ENCODE measurements at regions not wholly inside any gene's neighbourhood (a gene's known extent, or its start where the extent isn't known, plus 50 kb on each side); places are given as distances from the start of the nearest gene placed in this dataset.

GRCh38 chr9:78839252-78839651 is 542.3 kb downstream of the PSAT1 start:
- intact Hi-C loops (cut with DNase I; ENCODE audit: low total_unique reads) (no loop called here), in situ Hi-C loops (cut with MboI; ENCODE audit: low sequenced_read_pairs in 4 of 4) (no loop called here)
- no peak for TF ChIP-seq CTCF (IDR thresholded peaks at IDR 0.05 in 4 of 5, conservative IDR thresholded peaks at IDR 0.05 in 1 of 5)
- no peak for TF ChIP-seq POLR2A (IDR thresholded peaks at IDR 0.05)
- Histone ChIP-seq H3K4me1 (no peaks in the 10 kb centered on the region), H3K27me3 (no peaks in the 10 kb centered on the region), H3K36me3 (no peaks in the 10 kb centered on the region), H3K4me3 (no peak overlapping the region), H3K9me3 (no peaks in the 10 kb centered on the region), H3K27ac (no peak overlapping the region)
- ATAC-seq (no peak), DNase-seq (no peak)

- Histone ChIP-seq H3K27ac (no peak overlapping the region), H3K36me3 (no peaks in the 10 kb centered on the region), H3K4me3 (no peak overlapping the region), H3K9me3 (no peaks in the 10 kb centered on the region), H3K4me1 (no peaks in the 10 kb centered on the region), H3K27me3 (no peaks in the 10 kb centered on the region)
- no peak for ATAC-seq
- TF ChIP-seq CTCF (IDR thresholded peaks at IDR 0.05 in 4 of 5, conservative IDR thresholded peaks at IDR 0.05 in 1 of 5): no peak
- no peak for TF ChIP-seq POLR2A (IDR thresholded peaks at IDR 0.05)
- no peak for DNase-seq
- in situ Hi-C loops (cut with MboI; ENCODE audit: low sequenced_read_pairs in 4 of 4): no loop called here
- intact Hi-C loops (cut with DNase I; ENCODE audit: low total_unique reads): no loop called here
These were observed 551.1 kb downstream of the PSAT1 start for GRCh38 chr9:78848061-78848460.

GRCh38 chr9:78856144-78856543 is 559.2 kb downstream of the PSAT1 start:
- no peak overlapping the region for H3K4me3 ChIP-seq
- no peak overlapping the region for H3K27ac ChIP-seq
- intact Hi-C loops (cut with DNase I; ENCODE audit: low total_unique reads) (no loop called here), in situ Hi-C loops (cut with MboI; ENCODE audit: low sequenced_read_pairs in 4 of 4) (no loop called here)
- no peaks in the 10 kb centered on the region for H3K36me3 ChIP-seq
- no peaks in the 10 kb centered on the region for H3K27me3 ChIP-seq
- H3K9me3 ChIP-seq: no peaks in the 10 kb centered on the region
- no peak for TF ChIP-seq POLR2A (IDR thresholded peaks at IDR 0.05)
- TF ChIP-seq CTCF (IDR thresholded peaks at IDR 0.05 in 4 of 5, conservative IDR thresholded peaks at IDR 0.05 in 1 of 5): no peak
- DNase-seq (no peak), ATAC-seq (no peak)
- no peaks in the 10 kb centered on the region for H3K4me1 ChIP-seq

GRCh38 chr9:78856781-78857180 is 559.9 kb downstream of the PSAT1 start:
- Histone ChIP-seq H3K27ac (no peak overlapping the region), H3K9me3 (no peaks in the 10 kb centered on the region), H3K36me3 (no peaks in the 10 kb centered on the region), H3K4me3 (no peak overlapping the region), H3K4me1 (no peaks in the 10 kb centered on the region), H3K27me3 (no peaks in the 10 kb centered on the region)
- DNase-seq: no peak
- no peak for ATAC-seq
- in situ Hi-C loops (cut with MboI; ENCODE audit: low sequenced_read_pairs in 4 of 4) (no loop called here), intact Hi-C loops (cut with DNase I; ENCODE audit: low total_unique reads) (no loop called here)
- no peak for TF ChIP-seq CTCF (IDR thresholded peaks at IDR 0.05 in 4 of 5, conservative IDR thresholded peaks at IDR 0.05 in 1 of 5)
- no peak for TF ChIP-seq POLR2A (IDR thresholded peaks at IDR 0.05)

Measured in gastrocnemius medialis (tissue), 4 donors.